GM12875 (cell line): ENCODE measurements at regions not wholly inside any gene's neighbourhood (a gene's known extent, or its start where the extent isn't known, plus 50 kb on each side); places are given as distances from the start of the nearest gene placed in this dataset.

ENCODE experiments used
- H3K4me3 ChIP-seq: one replicate; pipeline ENCODE4 v1.5.1; 2011; ENCODE audit warnings: low read depth, low read length, control low read depth
- CTCF ChIP-seq: IDR thresholded peaks from 2 replicates; pipeline ENCODE4 v1.5.1; 2011; ENCODE audit warnings: low read depth, mild to moderate bottlenecking, control low read depth, inconsistent platforms, low read length, moderate library complexity, borderline replicate concordance; ENCODE audit not compliant: insufficient read depth

- H3K4me3 ChIP-seq: no peak overlapping the region
Observed at GRCh38 chr7:7102906-7103305, 79.4 kb upstream of the C1GALT1 start.

GRCh38 chr7:7103343-7104313, 78.7 kb upstream of the C1GALT1 start:
- no peak overlapping the region for H3K4me3 ChIP-seq
- no peak for TF ChIP-seq CTCF

More at GRCh38 chr7:7102906-7103305, 79.4 kb upstream of the C1GALT1 start:
- TF ChIP-seq CTCF: no peak

- TF ChIP-seq CTCF: no peak
- H3K4me3 ChIP-seq: no peak overlapping the region
Observed at GRCh38 chr7:7104314-7104698, 78.0 kb upstream of the C1GALT1 start.

- no peak for TF ChIP-seq CTCF
Observed at GRCh38 chr7:7104971-7105370, 77.4 kb upstream of the C1GALT1 start.

GRCh38 chr7:7105800-7106582, 76.4 kb upstream of the C1GALT1 start:
- TF ChIP-seq CTCF: no peak
- H3K4me3 ChIP-seq: no peak overlapping the region

More at GRCh38 chr7:7104971-7105370, 77.4 kb upstream of the C1GALT1 start:
- no peak overlapping the region for H3K4me3 ChIP-seq

- TF ChIP-seq CTCF: no peak
- H3K4me3 ChIP-seq: no peak overlapping the region
Observed at GRCh38 chr7:7108931-7109330, 73.4 kb upstream of the C1GALT1 start.
